ENCODE measurements at regions not wholly inside any gene's neighbourhood (a gene's known extent, or its start where the extent isn't known, plus 50 kb on each side); places are given as distances from the start of the nearest gene placed in this dataset.

DNA sequence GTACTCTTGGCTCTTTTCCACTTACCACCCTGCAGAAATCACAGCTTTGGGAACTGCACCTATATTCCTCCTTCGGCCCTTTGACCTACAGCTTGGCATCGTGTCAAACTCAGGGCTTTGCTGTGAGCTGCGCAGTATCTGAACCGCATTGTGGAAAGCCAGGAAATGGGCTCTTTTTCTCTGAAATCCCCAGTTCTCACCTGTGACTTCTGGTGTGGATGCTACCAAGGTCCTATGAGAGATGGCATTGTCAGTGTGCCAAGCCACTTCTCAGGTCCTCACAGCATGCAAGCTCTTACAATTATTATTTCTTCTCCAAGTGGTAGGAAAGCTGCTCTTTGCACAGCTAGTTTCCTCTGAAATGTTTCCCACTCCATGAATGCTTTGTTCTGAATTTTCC, 450.6 kb upstream of the TBL1XR1 start:
- no peak for TF ChIP-seq POLR2A (IDR thresholded peaks at IDR 0.05; ENCODE audit: low read depth, low read length)
- TF ChIP-seq POLR2AphosphoS5 (IDR thresholded peaks at IDR 0.05; ENCODE audit: low read depth, low read length), result no peak
- no peak for TF ChIP-seq TAF1 (IDR thresholded peaks at IDR 0.05; ENCODE audit: borderline replicate concordance, low read depth, low read length)
